Testis (tissue), 2 donors: ENCODE measurements at regions not wholly inside any gene's neighbourhood (a gene's known extent, or its start where the extent isn't known, plus 50 kb on each side); places are given as distances from the start of the nearest gene placed in this dataset.

Experiments used
- POLR2A ChIP-seq: fragments of 450-650 bp; IDR thresholded peaks from one replicate; pipeline ENCODE4 v1.6.1; 2017; ENCODE audit warnings: antibody characterized with exemption, mild to moderate bottlenecking, moderate library complexity
- TF ChIP-seq, protein P1 (sequence below), 3 experiments: fragments of 450-650 bp in 2 of 3; fragments of 200-600 bp in 1 of 3; sonication (generic) in 1 of 3; IDR thresholded peaks; one replicate each; pipeline ENCODE4 v1.5.1; 2016 to 2019; ENCODE audit warnings: antibody characterized with exemption in 3 of 3, mild to moderate bottlenecking in 2 of 3, moderate library complexity in 1 of 3

DNA sequence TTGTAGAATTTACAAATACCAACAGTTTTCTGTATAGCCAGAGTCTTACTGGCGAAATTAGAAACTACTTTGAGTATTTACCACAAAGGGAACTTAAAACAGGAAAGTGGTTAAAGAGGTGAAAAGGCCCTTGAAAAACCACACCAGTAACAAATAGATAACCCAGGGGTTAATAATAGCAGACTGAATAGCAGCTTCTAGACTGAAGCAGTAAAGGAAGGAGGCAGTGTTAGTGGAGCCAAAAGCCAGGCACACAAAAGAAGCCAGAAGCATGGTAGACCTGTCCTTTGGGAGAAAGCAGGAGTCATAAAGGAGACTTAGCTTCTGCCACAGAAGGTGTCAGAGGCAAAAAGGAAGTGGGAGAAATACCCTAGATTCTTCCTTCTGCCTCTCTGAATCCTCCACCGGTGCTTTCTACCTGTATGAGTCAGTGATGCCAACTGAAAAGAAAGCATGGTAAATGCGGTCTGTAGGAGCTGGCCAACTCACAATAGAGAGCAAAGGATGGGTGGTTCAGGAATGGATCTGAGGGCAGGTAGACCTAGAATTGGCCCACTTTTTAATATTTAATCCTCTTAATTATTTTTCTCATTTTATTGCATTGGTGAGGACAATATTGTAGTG is 97.3 kb downstream of the ARL6IP6 start:
- TF ChIP-seq, protein P1, sequence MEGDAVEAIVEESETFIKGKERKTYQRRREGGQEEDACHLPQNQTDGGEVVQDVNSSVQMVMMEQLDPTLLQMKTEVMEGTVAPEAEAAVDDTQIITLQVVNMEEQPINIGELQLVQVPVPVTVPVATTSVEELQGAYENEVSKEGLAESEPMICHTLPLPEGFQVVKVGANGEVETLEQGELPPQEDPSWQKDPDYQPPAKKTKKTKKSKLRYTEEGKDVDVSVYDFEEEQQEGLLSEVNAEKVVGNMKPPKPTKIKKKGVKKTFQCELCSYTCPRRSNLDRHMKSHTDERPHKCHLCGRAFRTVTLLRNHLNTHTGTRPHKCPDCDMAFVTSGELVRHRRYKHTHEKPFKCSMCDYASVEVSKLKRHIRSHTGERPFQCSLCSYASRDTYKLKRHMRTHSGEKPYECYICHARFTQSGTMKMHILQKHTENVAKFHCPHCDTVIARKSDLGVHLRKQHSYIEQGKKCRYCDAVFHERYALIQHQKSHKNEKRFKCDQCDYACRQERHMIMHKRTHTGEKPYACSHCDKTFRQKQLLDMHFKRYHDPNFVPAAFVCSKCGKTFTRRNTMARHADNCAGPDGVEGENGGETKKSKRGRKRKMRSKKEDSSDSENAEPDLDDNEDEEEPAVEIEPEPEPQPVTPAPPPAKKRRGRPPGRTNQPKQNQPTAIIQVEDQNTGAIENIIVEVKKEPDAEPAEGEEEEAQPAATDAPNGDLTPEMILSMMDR (IDR thresholded peaks at IDR 0.05): no peak
- no peak for TF ChIP-seq POLR2A
